ENCODE measurements at regions not wholly inside any gene's neighbourhood (a gene's known extent, or its start where the extent isn't known, plus 50 kb on each side); places are given as distances from the start of the nearest gene placed in this dataset.
"Not testable (repeated sequence)": the region's sequence is repeated elsewhere in the genome, so short reads cannot be mapped to it uniquely, and the experiment has no call there.

DNA sequence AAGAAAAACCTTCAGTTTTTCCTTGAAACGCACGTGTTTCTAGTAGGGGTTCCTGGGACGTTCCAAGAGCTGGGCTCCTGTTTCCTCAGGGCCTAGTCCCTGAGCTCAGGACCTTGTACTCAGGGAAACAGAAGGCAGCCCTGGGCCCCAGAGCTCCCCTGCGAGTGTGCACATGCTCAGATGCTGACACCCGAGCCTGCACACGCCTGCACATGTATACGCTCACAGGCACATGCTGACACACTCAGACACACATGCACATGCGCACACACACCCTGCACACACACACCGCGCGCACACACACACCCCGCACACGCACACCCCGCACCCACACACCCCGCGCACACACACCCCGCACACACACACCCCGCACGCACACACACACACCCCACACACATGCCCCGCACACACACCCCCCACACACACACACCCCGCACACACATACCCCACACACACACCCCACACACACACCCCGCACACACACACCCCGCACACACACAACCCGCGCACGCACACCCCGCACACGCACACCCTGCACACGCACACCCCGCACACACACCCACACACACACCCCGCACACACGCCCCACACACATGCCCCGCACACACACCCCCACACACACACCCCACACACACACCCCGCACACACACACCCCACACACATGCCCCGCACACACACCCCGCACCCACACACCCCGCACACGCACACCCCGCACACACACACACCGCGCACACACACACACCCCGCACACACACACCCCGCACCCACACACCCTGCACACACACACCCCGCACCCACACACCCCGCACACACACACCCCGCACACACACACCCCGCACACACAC, 52.2 kb downstream of the CALML3 start:
- Histone ChIP-seq H3K4me3 (ENCODE audit: low read depth, low read length) (no peak overlapping the region), H3K4me1 (ENCODE audit: control insufficient read depth, insufficient read depth, low read length) (no peaks in the 10 kb centered on the region; the same call in 1 of the 2 replicates), H3K27me3 (ENCODE audit: control insufficient read depth, insufficient read depth, low read length) (no peaks in the 10 kb centered on the region), H3K36me3 (ENCODE audit: control insufficient read depth, insufficient read depth, low read length) (no peaks in the 10 kb centered on the region), H3K9ac (ENCODE audit: low read depth, low read length) (no peak overlapping the region), H3K9me3 (ENCODE audit: control insufficient read depth, insufficient read depth, low read length) (no peaks in the 10 kb centered on the region), H3K27ac (ENCODE audit: low read depth, low read length) (no peak overlapping the region)

DNA sequence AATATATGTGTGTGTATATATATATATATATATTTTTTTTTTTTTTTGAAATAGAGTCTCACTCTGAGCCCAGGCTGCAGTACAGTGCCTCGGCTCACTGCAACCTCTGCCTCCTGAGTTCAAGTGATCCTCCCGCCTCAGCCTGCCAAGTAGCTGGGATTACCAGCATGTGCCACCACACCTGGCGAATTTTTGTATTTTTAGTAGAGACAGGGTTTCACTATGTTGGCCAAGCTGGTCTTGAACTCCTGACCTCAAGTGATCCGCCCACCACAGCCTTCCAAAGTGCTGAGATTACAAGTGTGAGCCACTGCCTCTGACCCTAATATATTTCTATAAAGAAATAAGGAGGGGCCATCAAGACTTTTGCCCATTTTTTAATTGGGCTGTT, 55.3 kb downstream of the CALML3 start:
- not testable (repeated sequence) for H3K9me3 ChIP-seq (ENCODE audit: control insufficient read depth, insufficient read depth, low read length); H3K27ac ChIP-seq (ENCODE audit: low read depth, low read length); H3K9ac ChIP-seq (ENCODE audit: low read depth, low read length); H3K4me3 ChIP-seq (ENCODE audit: low read depth, low read length); H3K36me3 ChIP-seq (ENCODE audit: control insufficient read depth, insufficient read depth, low read length); H3K27me3 ChIP-seq (ENCODE audit: control insufficient read depth, insufficient read depth, low read length)
- peaks cover 11% of the 10 kb centered on the region for H3K4me1 ChIP-seq (ENCODE audit: control insufficient read depth, insufficient read depth, low read length)

DNA sequence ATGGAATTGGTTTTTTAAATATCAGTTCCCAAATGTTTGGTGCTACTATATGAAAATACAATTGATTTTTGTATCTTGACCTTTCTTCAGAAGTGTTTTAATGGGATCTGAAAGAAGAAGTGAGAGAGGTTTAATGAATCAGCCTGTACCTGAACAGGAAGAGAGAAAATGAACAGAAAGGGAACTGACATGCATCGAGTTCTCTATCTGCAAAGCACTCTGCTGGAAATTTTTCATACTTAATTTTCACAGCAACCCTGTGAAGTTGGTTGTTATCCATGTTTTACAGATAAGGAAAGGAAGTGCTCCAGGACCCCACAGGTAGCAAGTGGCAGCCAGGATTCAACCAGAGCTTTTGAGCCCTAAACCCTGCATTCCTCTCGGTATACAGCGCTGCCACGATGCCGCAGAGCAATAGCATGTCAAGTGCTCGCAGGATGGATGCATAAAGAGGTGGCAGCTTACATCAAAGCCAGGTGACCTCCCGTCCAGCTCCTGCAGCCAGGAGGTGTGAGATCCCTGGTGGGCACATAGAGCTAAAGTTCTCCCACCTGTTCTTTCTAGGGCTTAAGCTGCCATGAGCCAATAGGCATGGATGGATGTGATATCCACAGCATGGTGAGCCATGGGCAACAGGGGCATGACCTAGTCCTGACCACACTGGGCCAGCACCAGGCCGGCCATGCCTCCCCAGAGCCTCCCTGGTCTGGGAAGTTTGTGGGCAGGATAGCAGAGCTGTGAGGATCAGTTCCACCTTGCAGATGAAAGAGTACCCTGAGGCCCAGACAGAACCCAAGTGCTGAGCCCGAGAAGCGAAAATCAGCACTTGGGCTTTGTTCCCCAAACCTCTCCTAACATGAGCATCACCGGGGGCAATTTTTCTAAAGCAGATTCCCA, 57.2 kb downstream of the CALML3 start:
- H3K27ac ChIP-seq (ENCODE audit: low read depth, low read length), result no peak overlapping the region
- no peaks in the 10 kb centered on the region for H3K9me3 ChIP-seq (ENCODE audit: control insufficient read depth, insufficient read depth, low read length)
- no peak overlapping the region for H3K9ac ChIP-seq (ENCODE audit: low read depth, low read length)
- peaks cover 29% of the 10 kb centered on the region for H3K4me1 ChIP-seq (ENCODE audit: control insufficient read depth, insufficient read depth, low read length)
- H3K27me3 ChIP-seq (ENCODE audit: control insufficient read depth, insufficient read depth, low read length), result no peaks in the 10 kb centered on the region
- no peak overlapping the region for H3K4me3 ChIP-seq (ENCODE audit: low read depth, low read length)
- no peaks in the 10 kb centered on the region for H3K36me3 ChIP-seq (ENCODE audit: control insufficient read depth, insufficient read depth, low read length)

DNA sequence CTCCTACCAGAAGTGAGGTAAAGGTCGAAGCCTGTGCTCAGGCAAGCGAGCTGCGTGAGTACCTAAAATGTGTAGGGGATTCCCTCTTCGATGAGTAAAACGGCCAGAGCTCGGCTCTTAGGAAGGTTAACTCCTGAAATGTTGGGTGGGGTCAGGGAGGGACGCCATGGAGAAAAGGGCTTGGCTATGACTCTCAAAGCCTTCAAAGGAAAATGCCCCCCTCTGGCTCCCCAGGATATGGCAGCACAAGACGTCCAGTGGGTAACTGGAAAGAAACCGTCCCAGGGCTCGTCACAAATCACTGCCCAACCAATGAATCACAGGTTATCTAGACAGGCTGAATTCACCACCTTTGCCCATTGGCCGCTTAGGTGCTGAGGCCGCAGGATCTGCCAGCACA, 58.0 kb downstream of the CALML3 start:
- H3K27me3 ChIP-seq (ENCODE audit: control insufficient read depth, insufficient read depth, low read length), result no peaks in the 10 kb centered on the region
- no peak overlapping the region for H3K9ac ChIP-seq (ENCODE audit: low read depth, low read length)
- no peak overlapping the region for H3K4me3 ChIP-seq (ENCODE audit: low read depth, low read length)
- H3K9me3 ChIP-seq (ENCODE audit: control insufficient read depth, insufficient read depth, low read length), result no peaks in the 10 kb centered on the region
- H3K36me3 ChIP-seq (ENCODE audit: control insufficient read depth, insufficient read depth, low read length), result no peaks in the 10 kb centered on the region
- H3K27ac ChIP-seq (ENCODE audit: low read depth, low read length), result no peak overlapping the region
- H3K4me1 ChIP-seq (ENCODE audit: control insufficient read depth, insufficient read depth, low read length), result peaks cover 34% of the 10 kb centered on the region

DNA sequence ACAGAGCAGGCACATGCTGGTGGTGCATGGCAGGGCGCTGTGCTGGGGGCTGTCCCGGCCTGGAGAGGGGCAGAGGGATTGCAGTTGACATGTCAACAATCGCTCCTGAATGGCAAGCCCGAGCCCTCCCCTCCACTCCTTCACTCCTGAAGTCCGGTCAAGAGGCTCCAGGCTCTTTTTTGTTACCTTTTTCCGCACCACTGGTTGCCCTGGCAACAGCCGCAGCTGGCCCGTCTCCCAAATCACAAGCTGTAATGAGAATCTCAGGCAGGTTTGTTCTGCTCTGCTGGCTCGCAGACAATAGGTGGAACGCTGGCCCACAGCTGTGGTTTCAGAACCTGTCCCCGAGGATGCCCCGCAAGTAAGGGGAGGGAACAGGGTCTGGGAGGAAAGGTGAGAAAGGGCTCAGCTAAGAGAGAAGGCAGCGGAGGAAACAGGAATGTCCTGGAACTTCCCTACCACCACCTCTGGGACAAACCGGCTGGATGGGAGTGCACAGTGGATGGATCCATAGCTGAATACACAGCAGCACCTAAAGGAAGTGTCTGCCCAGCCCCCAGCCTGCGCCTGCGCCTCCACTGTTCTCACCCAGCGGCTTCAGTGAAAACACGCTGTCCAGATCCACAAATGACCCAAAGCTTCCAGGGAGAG, 58.9 kb downstream of the CALML3 start:
- H3K4me1 ChIP-seq (ENCODE audit: control insufficient read depth, insufficient read depth, low read length), result peaks cover 34% of the 10 kb centered on the region
- H3K27me3 ChIP-seq (ENCODE audit: control insufficient read depth, insufficient read depth, low read length), result no peaks in the 10 kb centered on the region
- H3K27ac ChIP-seq (ENCODE audit: low read depth, low read length), result peak overlapping the region; percentile 7
- no peak overlapping the region for H3K9ac ChIP-seq (ENCODE audit: low read depth, low read length)
- no peak overlapping the region for H3K4me3 ChIP-seq (ENCODE audit: low read depth, low read length)
- no peaks in the 10 kb centered on the region for H3K36me3 ChIP-seq (ENCODE audit: control insufficient read depth, insufficient read depth, low read length)
- no peaks in the 10 kb centered on the region for H3K9me3 ChIP-seq (ENCODE audit: control insufficient read depth, insufficient read depth, low read length)

DNA sequence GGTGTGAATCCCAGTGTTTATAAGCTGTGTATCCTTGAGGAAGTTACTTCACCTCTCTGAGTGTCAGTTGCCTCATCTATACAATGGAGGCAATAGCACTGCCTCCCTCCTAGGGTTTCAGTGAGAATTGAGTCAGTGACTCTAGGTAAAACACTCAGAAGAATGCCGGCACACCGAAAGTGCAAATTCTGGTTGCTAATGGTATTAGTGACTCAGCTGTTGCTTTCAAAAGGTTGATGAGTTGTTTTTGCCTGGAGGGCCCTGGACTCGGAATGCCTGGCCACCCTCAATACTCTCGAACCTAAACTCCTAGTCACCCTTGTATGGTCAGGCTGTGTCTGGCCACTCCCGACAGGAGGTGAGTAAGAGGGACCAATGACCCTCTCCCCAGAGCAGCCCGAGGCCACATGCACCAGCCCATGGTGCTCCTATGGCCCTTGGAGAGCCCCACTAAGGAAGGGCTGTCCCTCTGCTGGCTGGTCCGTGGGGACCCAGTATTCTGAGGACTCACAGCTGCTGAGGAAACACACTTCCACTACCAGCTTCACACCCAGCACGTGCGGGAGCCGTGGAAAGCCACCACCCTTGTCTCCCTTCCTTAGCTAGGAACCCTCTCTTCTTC, 60.2 kb downstream of the CALML3 start:
- H3K9ac ChIP-seq (ENCODE audit: low read depth, low read length), result no peak overlapping the region
- no peaks in the 10 kb centered on the region for H3K9me3 ChIP-seq (ENCODE audit: control insufficient read depth, insufficient read depth, low read length)
- no peaks in the 10 kb centered on the region for H3K27me3 ChIP-seq (ENCODE audit: control insufficient read depth, insufficient read depth, low read length)
- peaks cover 38% of the 10 kb centered on the region for H3K4me1 ChIP-seq (ENCODE audit: control insufficient read depth, insufficient read depth, low read length)
- H3K27ac ChIP-seq (ENCODE audit: low read depth, low read length), result peak overlapping the region; percentile 77
- no peak overlapping the region for H3K4me3 ChIP-seq (ENCODE audit: low read depth, low read length)
- H3K36me3 ChIP-seq (ENCODE audit: control insufficient read depth, insufficient read depth, low read length), result no peaks in the 10 kb centered on the region

DNA sequence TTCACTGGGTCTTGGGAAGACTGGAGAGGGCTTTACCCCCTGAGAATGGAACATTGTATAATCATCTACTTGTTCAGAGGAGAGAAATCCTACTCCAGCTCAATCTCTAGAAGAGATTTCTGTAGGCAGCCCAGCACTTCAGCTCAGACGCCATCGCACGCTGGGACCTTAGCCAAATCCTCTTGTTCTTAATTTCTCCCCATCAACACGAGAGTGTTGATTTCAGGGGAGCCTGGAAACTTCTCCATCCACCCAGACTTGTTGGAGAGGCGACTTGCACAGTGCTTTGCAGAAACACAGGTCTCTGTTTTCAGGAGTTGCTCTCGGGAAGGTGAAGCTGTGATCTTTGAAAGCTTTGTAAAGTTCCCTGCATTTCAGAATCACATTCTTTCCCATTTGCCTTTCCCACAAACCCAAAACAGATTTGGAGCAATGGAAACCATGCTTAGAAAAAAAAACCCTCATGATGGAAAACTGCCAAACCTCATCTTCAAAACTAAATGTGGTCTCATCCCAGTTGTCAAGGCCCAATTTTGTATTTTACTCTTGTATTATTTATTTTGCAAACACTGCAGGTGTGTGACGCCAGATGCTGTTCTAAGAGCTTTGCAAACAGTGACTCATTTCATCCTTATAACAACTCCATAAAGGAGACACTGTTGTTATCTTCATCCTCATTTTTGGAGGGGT, 60.9 kb downstream of the CALML3 start:
- H3K36me3 ChIP-seq (ENCODE audit: control insufficient read depth, insufficient read depth, low read length), result no peaks in the 10 kb centered on the region
- H3K27me3 ChIP-seq (ENCODE audit: control insufficient read depth, insufficient read depth, low read length), result no peaks in the 10 kb centered on the region
- no peak overlapping the region for H3K9ac ChIP-seq (ENCODE audit: low read depth, low read length)
- peak overlapping the region; percentile 77 for H3K27ac ChIP-seq (ENCODE audit: low read depth, low read length)
- H3K4me1 ChIP-seq (ENCODE audit: control insufficient read depth, insufficient read depth, low read length), result peaks cover 40% of the 10 kb centered on the region
- no peak overlapping the region for H3K4me3 ChIP-seq (ENCODE audit: low read depth, low read length)
- no peaks in the 10 kb centered on the region for H3K9me3 ChIP-seq (ENCODE audit: control insufficient read depth, insufficient read depth, low read length)

DNA sequence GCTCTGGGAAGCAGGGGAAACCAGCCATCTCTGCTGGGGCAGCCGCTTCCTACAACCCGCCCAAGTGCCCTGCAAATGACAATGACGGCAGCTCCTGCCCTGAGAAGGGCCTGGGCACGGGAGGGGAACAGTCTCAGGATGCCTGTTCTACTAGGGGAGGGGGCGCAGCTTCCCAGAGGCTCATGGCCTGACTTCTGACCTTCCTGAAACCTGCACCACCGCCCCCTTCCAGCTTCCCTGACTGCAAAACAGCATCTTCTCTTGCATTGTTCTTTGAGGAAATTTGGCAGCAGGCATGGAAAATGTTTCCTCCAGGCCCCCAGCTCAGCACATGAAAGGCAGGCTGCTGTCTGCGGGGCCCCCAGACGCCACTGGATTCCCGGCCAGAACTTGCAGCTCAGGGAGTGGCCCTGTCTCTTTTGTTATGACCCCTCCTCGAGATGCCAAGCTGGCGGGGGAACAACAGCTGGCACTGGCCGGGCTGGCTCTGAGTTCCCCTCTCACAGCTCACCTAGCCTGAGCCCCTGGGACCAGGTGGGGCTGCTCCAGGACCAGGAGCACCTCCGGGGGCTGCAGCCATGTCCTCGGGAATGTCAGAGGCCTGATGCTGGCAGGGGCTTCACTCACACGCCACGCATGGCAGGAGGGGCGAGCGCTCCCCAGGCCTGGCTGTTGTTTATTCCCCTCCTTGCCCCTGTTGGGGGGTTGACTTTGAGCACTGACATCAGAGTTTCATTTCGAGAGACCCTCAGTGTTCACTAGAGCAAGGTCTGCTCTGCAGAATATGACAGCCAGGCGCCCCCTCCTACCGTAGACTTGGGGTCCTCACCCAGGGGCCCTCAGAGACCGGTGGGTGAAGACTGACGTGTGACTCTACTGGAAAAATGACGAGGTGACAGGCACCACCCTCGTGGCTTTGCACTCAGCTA, 62.7 kb downstream of the CALML3 start:
- H3K9ac ChIP-seq (ENCODE audit: low read depth, low read length), result no peak overlapping the region
- no peak overlapping the region for H3K27ac ChIP-seq (ENCODE audit: low read depth, low read length)
- peaks cover 40% of the 10 kb centered on the region for H3K4me1 ChIP-seq (ENCODE audit: control insufficient read depth, insufficient read depth, low read length)
- no peaks in the 10 kb centered on the region for H3K36me3 ChIP-seq (ENCODE audit: control insufficient read depth, insufficient read depth, low read length)
- H3K9me3 ChIP-seq (ENCODE audit: control insufficient read depth, insufficient read depth, low read length), result no peaks in the 10 kb centered on the region
- no peak overlapping the region for H3K4me3 ChIP-seq (ENCODE audit: low read depth, low read length)
- no peaks in the 10 kb centered on the region for H3K27me3 ChIP-seq (ENCODE audit: control insufficient read depth, insufficient read depth, low read length)

DNA sequence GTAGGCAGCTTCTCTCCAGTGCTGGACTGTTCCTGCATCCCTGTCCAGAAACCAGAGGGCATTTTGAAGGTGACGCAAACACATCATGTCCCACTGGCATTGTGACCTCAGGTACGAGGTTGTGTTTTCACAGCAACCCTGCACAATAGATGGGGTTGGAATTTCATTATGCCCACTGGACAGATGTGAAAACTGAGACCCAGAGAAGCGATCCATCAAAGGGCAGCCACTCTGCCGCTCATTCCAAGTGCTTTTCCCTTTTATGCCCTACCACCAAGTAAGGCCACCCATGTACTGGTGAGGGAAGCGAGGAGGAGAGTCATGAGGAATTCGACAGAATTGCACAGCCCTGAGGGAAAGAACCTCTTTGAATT, 63.3 kb downstream of the CALML3 start:
- H3K4me1 ChIP-seq (ENCODE audit: control insufficient read depth, insufficient read depth, low read length), result peaks cover 40% of the 10 kb centered on the region

More for the DNA sequence above, 63.3 kb downstream of the CALML3 start:
- Histone ChIP-seq H3K27me3 (ENCODE audit: control insufficient read depth, insufficient read depth, low read length) (no peaks in the 10 kb centered on the region), H3K9ac (ENCODE audit: low read depth, low read length) (no peak overlapping the region), H3K36me3 (ENCODE audit: control insufficient read depth, insufficient read depth, low read length) (no peaks in the 10 kb centered on the region), H3K27ac (ENCODE audit: low read depth, low read length) (no peak overlapping the region), H3K9me3 (ENCODE audit: control insufficient read depth, insufficient read depth, low read length) (no peaks in the 10 kb centered on the region), H3K4me3 (ENCODE audit: low read depth, low read length) (no peak overlapping the region)

Measured in HUES48 (cell line).